22Rv1 (cell line): ENCODE measurements at regions not wholly inside any gene's neighbourhood (a gene's known extent, or its start where the extent isn't known, plus 50 kb on each side); places are given as distances from the start of the nearest gene placed in this dataset.

ENCODE experiments used
- ZFX ChIP-seq: fragments of 450-650 bp; IDR thresholded peaks from 2 replicates; pipeline ENCODE4 v1.6.1; 2017; ENCODE audit warnings: antibody characterized with exemption, borderline replicate concordance
- TF ChIP-seq, protein P1 (sequence below): fragments of 450-650 bp; IDR thresholded peaks from 2 replicates; pipeline ENCODE4 v1.5.1; 2017; ENCODE audit warnings: mild to moderate bottlenecking

DNA sequence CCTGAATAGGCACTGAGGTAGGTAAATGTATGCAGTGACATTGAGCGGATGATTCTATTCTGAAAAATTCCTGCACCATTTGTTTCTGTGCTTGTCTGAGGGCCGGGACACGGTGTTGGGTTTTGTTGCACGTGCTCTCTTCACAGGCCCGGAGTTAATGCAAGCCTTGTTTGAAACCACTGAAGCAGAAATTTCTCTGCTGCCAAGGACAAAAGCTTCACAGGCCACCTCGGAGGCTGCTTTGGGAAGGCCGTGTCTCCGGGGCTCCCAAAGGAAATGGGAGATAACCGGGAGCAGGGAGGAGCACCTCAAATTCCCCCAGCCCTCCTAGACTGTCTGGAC, 179.4 kb downstream of the OPA1 start:
- TF ChIP-seq, protein P1, sequence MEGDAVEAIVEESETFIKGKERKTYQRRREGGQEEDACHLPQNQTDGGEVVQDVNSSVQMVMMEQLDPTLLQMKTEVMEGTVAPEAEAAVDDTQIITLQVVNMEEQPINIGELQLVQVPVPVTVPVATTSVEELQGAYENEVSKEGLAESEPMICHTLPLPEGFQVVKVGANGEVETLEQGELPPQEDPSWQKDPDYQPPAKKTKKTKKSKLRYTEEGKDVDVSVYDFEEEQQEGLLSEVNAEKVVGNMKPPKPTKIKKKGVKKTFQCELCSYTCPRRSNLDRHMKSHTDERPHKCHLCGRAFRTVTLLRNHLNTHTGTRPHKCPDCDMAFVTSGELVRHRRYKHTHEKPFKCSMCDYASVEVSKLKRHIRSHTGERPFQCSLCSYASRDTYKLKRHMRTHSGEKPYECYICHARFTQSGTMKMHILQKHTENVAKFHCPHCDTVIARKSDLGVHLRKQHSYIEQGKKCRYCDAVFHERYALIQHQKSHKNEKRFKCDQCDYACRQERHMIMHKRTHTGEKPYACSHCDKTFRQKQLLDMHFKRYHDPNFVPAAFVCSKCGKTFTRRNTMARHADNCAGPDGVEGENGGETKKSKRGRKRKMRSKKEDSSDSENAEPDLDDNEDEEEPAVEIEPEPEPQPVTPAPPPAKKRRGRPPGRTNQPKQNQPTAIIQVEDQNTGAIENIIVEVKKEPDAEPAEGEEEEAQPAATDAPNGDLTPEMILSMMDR = no peak
- no peak for TF ChIP-seq ZFX
